Fibroblast of lung (primary cell): ENCODE measurements at regions not wholly inside any gene's neighbourhood (a gene's known extent, or its start where the extent isn't known, plus 50 kb on each side); places are given as distances from the start of the nearest gene placed in this dataset.

Source experiments
- CTCF ChIP-seq, 2 donors: IDR thresholded peaks in 1 of 2; conservative IDR thresholded peaks in 1 of 2; 1 replicate in 1 of 2; 2 replicates in 1 of 2; pipeline ENCODE4 v1.5.1; 2011 to 2012; ENCODE audit warnings: low read length in 2 of 2, control low read depth in 1 of 2, inconsistent platforms in 1 of 2, low read depth in 1 of 2, mild to moderate bottlenecking in 1 of 2
- EZH2 ChIP-seq: IDR thresholded peaks from 2 replicates; pipeline ENCODE4 v1.5.1; 2012; ENCODE audit warnings: low read length, control low read depth, mild to moderate bottlenecking; ENCODE audit errors: missing control alignments

GRCh38 chr5:67720162-67720772 is 495.3 kb upstream of the PIK3R1 start:
- TF ChIP-seq CTCF (conservative IDR thresholded peaks at IDR 0.05 in 1 of 2, IDR thresholded peaks at IDR 0.05 in 1 of 2; ENCODE audit: low read depth in 1 of 2, low read length in 2 of 2): no peak
- TF ChIP-seq EZH2: no peak
